Type B pancreatic cell (in vitro differentiated cells): ENCODE measurements at regions not wholly inside any gene's neighbourhood (a gene's known extent, or its start where the extent isn't known, plus 50 kb on each side); places are given as distances from the start of the nearest gene placed in this dataset.

Experiments used
- DNase-seq: peaks from one replicate; pipeline ENCODE4 v3.0.0; 2021; ENCODE audit warnings: mixed read lengths; ENCODE audit not compliant: unreplicated experiment; ENCODE audit errors: extremely low spot score
- H3K27ac Mint-ChIP-seq: 2 replicates; pipeline ENCODE4 v1.8.0; 2021; ENCODE audit warnings: mild to moderate bottlenecking, mixed read lengths
- H3K27me3 Mint-ChIP-seq: 2 replicates; pipeline ENCODE4 v1.8.0; 2021; ENCODE audit warnings: mixed read lengths
- H3K36me3 Mint-ChIP-seq: 2 replicates; pipeline ENCODE4 v1.8.0; 2021; ENCODE audit warnings: mixed read lengths
- H3K4me1 Mint-ChIP-seq: one replicate; pipeline ENCODE4 v1.8.0; 2021; ENCODE audit warnings: mixed read lengths; ENCODE audit not compliant: unreplicated experiment
- H3K4me3 Mint-ChIP-seq: 2 replicates; pipeline ENCODE4 v1.8.0; 2021; ENCODE audit warnings: mild to moderate bottlenecking, mixed read lengths
- H3K9me3 Mint-ChIP-seq: 2 replicates; pipeline ENCODE4 v1.8.0; 2021; ENCODE audit warnings: mixed read lengths
- TF ChIP-seq, protein P1 (sequence below): fragments of 200-600 bp; sonication (generic); conservative IDR thresholded peaks from 2 replicates; pipeline ENCODE4 v1.5.0; 2021; ENCODE audit warnings: antibody characterized with exemption, mild to moderate bottlenecking

DNA sequence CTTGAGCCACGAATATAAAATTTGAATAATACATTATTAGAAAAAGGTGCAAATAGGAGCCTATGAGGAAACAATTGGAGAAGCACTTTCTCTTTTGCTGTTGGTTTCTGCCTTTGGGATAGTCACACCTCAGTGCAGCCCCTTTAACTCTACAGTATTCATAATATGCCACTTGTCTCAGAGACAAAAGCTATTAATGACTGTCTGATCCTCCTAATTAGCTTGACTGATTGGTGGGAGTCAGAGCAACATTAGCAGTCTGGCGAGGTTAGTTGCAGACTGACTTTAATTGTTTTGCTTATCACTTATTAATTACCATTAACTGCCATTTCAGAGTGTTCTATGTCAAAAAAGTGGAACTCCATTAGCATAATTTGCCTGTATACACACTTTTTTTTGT lies 225.0 kb upstream of the ARHGEF26 start:
- no peak for DNase-seq
- Mint-ChIP-seq H3K27ac (no peak overlapping the region), H3K4me1 (no peaks in the 10 kb centered on the region), H3K27me3 (peaks cover 3% of the 10 kb centered on the region), H3K36me3 (no peaks in the 10 kb centered on the region), H3K4me3 (no peak overlapping the region), H3K9me3 (no peaks in the 10 kb centered on the region)
- TF ChIP-seq, protein P1, sequence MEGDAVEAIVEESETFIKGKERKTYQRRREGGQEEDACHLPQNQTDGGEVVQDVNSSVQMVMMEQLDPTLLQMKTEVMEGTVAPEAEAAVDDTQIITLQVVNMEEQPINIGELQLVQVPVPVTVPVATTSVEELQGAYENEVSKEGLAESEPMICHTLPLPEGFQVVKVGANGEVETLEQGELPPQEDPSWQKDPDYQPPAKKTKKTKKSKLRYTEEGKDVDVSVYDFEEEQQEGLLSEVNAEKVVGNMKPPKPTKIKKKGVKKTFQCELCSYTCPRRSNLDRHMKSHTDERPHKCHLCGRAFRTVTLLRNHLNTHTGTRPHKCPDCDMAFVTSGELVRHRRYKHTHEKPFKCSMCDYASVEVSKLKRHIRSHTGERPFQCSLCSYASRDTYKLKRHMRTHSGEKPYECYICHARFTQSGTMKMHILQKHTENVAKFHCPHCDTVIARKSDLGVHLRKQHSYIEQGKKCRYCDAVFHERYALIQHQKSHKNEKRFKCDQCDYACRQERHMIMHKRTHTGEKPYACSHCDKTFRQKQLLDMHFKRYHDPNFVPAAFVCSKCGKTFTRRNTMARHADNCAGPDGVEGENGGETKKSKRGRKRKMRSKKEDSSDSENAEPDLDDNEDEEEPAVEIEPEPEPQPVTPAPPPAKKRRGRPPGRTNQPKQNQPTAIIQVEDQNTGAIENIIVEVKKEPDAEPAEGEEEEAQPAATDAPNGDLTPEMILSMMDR, result no peak

GRCh38 chr3:153897025-153897723 lies 224.0 kb upstream of the ARHGEF26 start:
- Mint-ChIP-seq H3K27me3 (peaks cover 3% of the 10 kb centered on the region), H3K9me3 (no peaks in the 10 kb centered on the region), H3K27ac (no peak overlapping the region), H3K4me1 (no peaks in the 10 kb centered on the region), H3K4me3 (no peak overlapping the region), H3K36me3 (no peaks in the 10 kb centered on the region)
- DNase-seq, result no peak
- TF ChIP-seq, protein P1, result no peak

DNA sequence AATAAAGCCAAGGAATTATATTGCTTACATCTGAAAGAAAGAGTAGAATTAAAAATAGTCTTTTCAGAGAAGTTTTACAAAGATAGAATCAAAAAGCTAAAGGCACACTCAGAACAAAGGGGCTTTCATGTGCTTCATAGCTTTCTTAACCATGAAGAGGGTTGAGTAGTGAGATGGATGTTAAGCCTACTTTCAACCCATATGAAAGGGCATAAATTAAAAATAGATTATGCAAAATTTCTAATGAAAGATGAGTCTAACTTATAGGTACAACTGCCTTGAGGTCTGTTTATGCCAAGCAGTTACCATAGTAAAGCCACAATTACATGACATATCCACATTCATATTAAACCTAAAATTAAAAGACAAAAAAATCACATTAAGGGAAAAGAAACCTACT lies 223.3 kb upstream of the ARHGEF26 start:
- DNase-seq, result no peak
- no peak overlapping the region for H3K4me3 Mint-ChIP-seq
- H3K27ac Mint-ChIP-seq, result no peak overlapping the region
- TF ChIP-seq, protein P1, result no peak
- no peaks in the 10 kb centered on the region for H3K9me3 Mint-ChIP-seq
- H3K36me3 Mint-ChIP-seq, result no peaks in the 10 kb centered on the region
- H3K4me1 Mint-ChIP-seq, result no peaks in the 10 kb centered on the region
- H3K27me3 Mint-ChIP-seq, result peaks cover 5% of the 10 kb centered on the region

- no peak overlapping the region for H3K27ac Mint-ChIP-seq
- no peaks in the 10 kb centered on the region for H3K4me1 Mint-ChIP-seq
- no peak overlapping the region for H3K4me3 Mint-ChIP-seq
- H3K9me3 Mint-ChIP-seq, result no peaks in the 10 kb centered on the region
- no peak for DNase-seq
- TF ChIP-seq, protein P1, result no peak
- H3K36me3 Mint-ChIP-seq, result no peaks in the 10 kb centered on the region
- H3K27me3 Mint-ChIP-seq, result peaks cover 6% of the 10 kb centered on the region
Measured at GRCh38 chr3:153901152-153901551, 220.0 kb upstream of the ARHGEF26 start.

DNA sequence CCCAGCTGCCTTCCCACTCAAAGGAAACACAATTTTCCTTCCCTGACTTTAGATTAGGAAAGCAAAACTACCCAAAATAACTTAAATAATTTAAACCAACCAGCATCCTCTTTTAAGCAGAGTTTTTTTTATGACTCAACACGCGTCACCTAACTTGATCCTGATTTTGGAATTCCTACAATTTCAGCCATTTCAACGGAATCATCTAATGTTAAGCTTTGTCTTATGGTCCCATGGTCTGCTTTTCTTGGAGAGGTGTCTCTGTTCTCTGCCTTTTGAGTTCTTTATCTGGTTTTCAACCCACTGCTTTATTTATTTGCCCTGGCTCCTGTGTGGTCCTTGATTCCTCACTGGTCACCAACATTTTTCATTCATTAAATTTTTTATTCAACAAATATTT lies 219.2 kb upstream of the ARHGEF26 start:
- Mint-ChIP-seq H3K27ac (no peak overlapping the region), H3K27me3 (peaks cover 6% of the 10 kb centered on the region), H3K36me3 (no peaks in the 10 kb centered on the region), H3K4me3 (no peak overlapping the region), H3K9me3 (no peaks in the 10 kb centered on the region), H3K4me1 (no peaks in the 10 kb centered on the region)
- DNase-seq, result no peak
- TF ChIP-seq, protein P1, result no peak
